Right ventricle myocardium inferior (tissue), 1 donor: ENCODE measurements at regions not wholly inside any gene's neighbourhood (a gene's known extent, or its start where the extent isn't known, plus 50 kb on each side); places are given as distances from the start of the nearest gene placed in this dataset.

Source experiments
- ATAC-seq: fragments of 200-7000 bp; cut with Tn5 transposase; one replicate; pipeline ENCODE4 v1.9.1; 2020; ENCODE audit warnings: mild to moderate bottlenecking, moderate library complexity
- DNase-seq: peaks from one replicate; pipeline ENCODE4 v3.0.0; 2021; ENCODE audit errors: missing footprints
- intact Hi-C: fragments of 100-400 bp; cut with DNase I; formaldehyde crosslinking; loops from one replicate; pipeline ENCODE4 v1.11.0; 2022
- donor health status: DM: no; HTN: yes; CAD: no; lungs with severe emphysema.

GRCh38 chr15:38148471-38148870, 104.2 kb upstream of the SPRED1 start:
- intact Hi-C loops, result no loop called here
- DNase-seq, result no peak
- no peak for ATAC-seq

- DNase-seq (no peak), ATAC-seq (no peak)
- intact Hi-C loops, result no loop called here
These were observed 103.3 kb upstream of the SPRED1 start for GRCh38 chr15:38149315-38149714.

GRCh38 chr15:38150148-38150547, 102.5 kb upstream of the SPRED1 start:
- ATAC-seq, result no peak
- intact Hi-C loops, result no loop called here
- no peak for DNase-seq

- no peak for ATAC-seq
- no peak for DNase-seq
- intact Hi-C loops, result no loop called here
These were observed 101.8 kb upstream of the SPRED1 start for GRCh38 chr15:38150794-38151193.

- no peak for DNase-seq
- intact Hi-C loops, result no loop called here
- ATAC-seq, result no peak
These were observed 98.9 kb upstream of the SPRED1 start for GRCh38 chr15:38153781-38154180.

GRCh38 chr15:38154255-38154654, 98.4 kb upstream of the SPRED1 start:
- ATAC-seq, result no peak
- DNase-seq, result no peak
- intact Hi-C loops, result no loop called here

GRCh38 chr15:38154837-38155236, 97.8 kb upstream of the SPRED1 start:
- ATAC-seq (no peak), DNase-seq (no peak)
- intact Hi-C loops, result no loop called here

- DNase-seq (no peak), ATAC-seq (no peak)
- intact Hi-C loops, result no loop called here
These were observed 89.0 kb upstream of the SPRED1 start for GRCh38 chr15:38163658-38164057.

GRCh38 chr15:38164061-38164460, 88.6 kb upstream of the SPRED1 start:
- intact Hi-C loops, result no loop called here
- ATAC-seq, result no peak
- DNase-seq, result no peak

- ATAC-seq, result no peak
- intact Hi-C loops, result no loop called here
- no peak for DNase-seq
These were observed 88.1 kb upstream of the SPRED1 start for GRCh38 chr15:38164507-38164906.

GRCh38 chr15:38168467-38169070, 84.1 kb upstream of the SPRED1 start:
- DNase-seq (no peak), ATAC-seq (no peak)
- intact Hi-C loops, result no loop called here

GRCh38 chr15:38171973-38172372, 80.7 kb upstream of the SPRED1 start:
- ATAC-seq (no peak), DNase-seq (no peak)
- intact Hi-C loops, result no loop called here

- intact Hi-C loops, result no loop called here
- DNase-seq (no peak), ATAC-seq (no peak)
These were observed 77.9 kb upstream of the SPRED1 start for GRCh38 chr15:38174691-38175090.

- no peak for DNase-seq
- intact Hi-C loops, result no loop called here
- no peak for ATAC-seq
These were observed 76.5 kb upstream of the SPRED1 start for GRCh38 chr15:38176155-38176554.

GRCh38 chr15:38176691-38177090, 75.9 kb upstream of the SPRED1 start:
- DNase-seq (no peak), ATAC-seq (no peak)
- intact Hi-C loops, result no loop called here

- ATAC-seq, result no peak
- intact Hi-C loops, result no loop called here
- DNase-seq, result no peak
These were observed 69.7 kb upstream of the SPRED1 start for GRCh38 chr15:38182900-38183299.

GRCh38 chr15:38186507-38186906, 66.1 kb upstream of the SPRED1 start:
- ATAC-seq (no peak), DNase-seq (no peak)
- intact Hi-C loops, result no loop called here

- DNase-seq, result no peak
- intact Hi-C loops, result no loop called here
- no peak for ATAC-seq
These were observed 64.9 kb upstream of the SPRED1 start for GRCh38 chr15:38187630-38188313.

- intact Hi-C loops, result no loop called here
- ATAC-seq (no peak), DNase-seq (no peak)
These were observed 62.9 kb upstream of the SPRED1 start for GRCh38 chr15:38189671-38190295.

- DNase-seq (no peak), ATAC-seq (no peak)
- intact Hi-C loops, result no loop called here
These were observed 62.1 kb upstream of the SPRED1 start for GRCh38 chr15:38190501-38190900.

GRCh38 chr15:38192496-38192895, 60.1 kb upstream of the SPRED1 start:
- ATAC-seq, result no peak

More at GRCh38 chr15:38192496-38192895, 60.1 kb upstream of the SPRED1 start:
- no peak for DNase-seq
- intact Hi-C loops, result no loop called here
